NCI-H82 (cell line): ENCODE measurements at regions not wholly inside any gene's neighbourhood (a gene's known extent, or its start where the extent isn't known, plus 50 kb on each side); places are given as distances from the start of the nearest gene placed in this dataset.

Experiments
- DNase-seq: peaks from one replicate; lab custom pipeline; 2025; lab: John Stamatoyannopoulos, UW

GRCh38 chr13:90532861-90533492 is 814.5 kb upstream of the MIR17HG start:
- DNase-seq: no peak

- peak; percentile 16 for DNase-seq
These were observed 813.6 kb upstream of the MIR17HG start for GRCh38 chr13:90533866-90534265.

- no peak for DNase-seq
These were observed 812.7 kb upstream of the MIR17HG start for GRCh38 chr13:90534617-90535370.

- no peak for DNase-seq
These were observed 812.1 kb upstream of the MIR17HG start for GRCh38 chr13:90535421-90535820.

GRCh38 chr13:90538063-90538462 is 809.4 kb upstream of the MIR17HG start:
- no peak for DNase-seq

GRCh38 chr13:90541346-90541745 is 806.1 kb upstream of the MIR17HG start:
- DNase-seq: no peak

- DNase-seq: no peak
These were observed 804.5 kb upstream of the MIR17HG start for GRCh38 chr13:90542959-90543505.

- DNase-seq: peak; percentile 17
These were observed 802.2 kb upstream of the MIR17HG start for GRCh38 chr13:90545070-90545840.

GRCh38 chr13:90547272-90547790 is 800.2 kb upstream of the MIR17HG start:
- peak; percentile 6 for DNase-seq

GRCh38 chr13:90551253-90551652 is 796.2 kb upstream of the MIR17HG start:
- no peak for DNase-seq

- DNase-seq: no peak
These were observed 794.8 kb upstream of the MIR17HG start for GRCh38 chr13:90552702-90553101.

GRCh38 chr13:90553159-90553558 is 794.3 kb upstream of the MIR17HG start:
- no peak for DNase-seq

GRCh38 chr13:90557626-90558025 is 789.9 kb upstream of the MIR17HG start:
- DNase-seq: no peak

- DNase-seq: no peak
These were observed 785.0 kb upstream of the MIR17HG start for GRCh38 chr13:90562443-90562842.

GRCh38 chr13:90564096-90564495 is 783.4 kb upstream of the MIR17HG start:
- no peak for DNase-seq

GRCh38 chr13:90564566-90564965 is 782.9 kb upstream of the MIR17HG start:
- no peak for DNase-seq

GRCh38 chr13:90565985-90566713 is 781.3 kb upstream of the MIR17HG start:
- no peak for DNase-seq

GRCh38 chr13:90568165-90568564 is 779.3 kb upstream of the MIR17HG start:
- no peak for DNase-seq

GRCh38 chr13:90576067-90576466 is 771.4 kb upstream of the MIR17HG start:
- DNase-seq: no peak

- DNase-seq: peak; percentile 14
These were observed 769.8 kb upstream of the MIR17HG start for GRCh38 chr13:90577726-90578125.

- no peak for DNase-seq
These were observed 762.1 kb upstream of the MIR17HG start for GRCh38 chr13:90585392-90585791.
